Esophagus squamous epithelium (tissue), 5 donors: ENCODE measurements at regions not wholly inside any gene's neighbourhood (a gene's known extent, or its start where the extent isn't known, plus 50 kb on each side); places are given as distances from the start of the nearest gene placed in this dataset.

Experiments
- DNase-seq: peaks from one replicate; lab custom pipeline; 2025; lab: John Stamatoyannopoulos, UW
- H3K27ac ChIP-seq, 4 donors: fragments of 200-600 bp; sonication (generic); one replicate each; pipeline ENCODE4 v1.5.1; 2016 to 2019; ENCODE audit warnings: mild to moderate bottlenecking in 1 of 4
- H3K27me3 ChIP-seq, 4 donors: fragments of 200-600 bp; sonication (generic); 1 replicate in 3 of 4; 2 replicates in 1 of 4; pipeline versions ENCODE4 v1.5.1 to v1.6.0; 2017 to 2021; ENCODE audit warnings: antibody characterized with exemption in 1 of 4
- H3K36me3 ChIP-seq, 3 donors: fragments of 200-600 bp; sonication (generic); one replicate each; pipeline ENCODE4 v1.5.1; 2016 to 2019
- H3K4me1 ChIP-seq, 3 donors: fragments of 200-600 bp; sonication (generic); one replicate each; pipeline ENCODE4 v1.5.1; 2017 to 2019
- H3K4me3 ChIP-seq, 4 donors: fragments of 200-600 bp; sonication (generic); 1 replicate in 3 of 4; 2 replicates in 1 of 4; pipeline ENCODE4 v1.5.1; 2016 to 2019; ENCODE audit warnings: mild to moderate bottlenecking in 2 of 4, moderate library complexity in 1 of 4
- H3K9me3 ChIP-seq, 3 donors: fragments of 200-600 bp; sonication (generic); one replicate each; pipeline ENCODE4 v1.5.1; 2016 to 2019
- POLR2A ChIP-seq, 4 donors: fragments of 450-650 bp; IDR thresholded peaks; one replicate each; pipeline ENCODE4 v1.6.1; 2017; ENCODE audit warnings: antibody characterized with exemption in 4 of 4, mild to moderate bottlenecking in 4 of 4, moderate library complexity in 3 of 4
- WGBS, 2 donors: methylation state at CpG; one replicate each; pipeline ENCODE4 v1.1.5; 2018; 5-methylcytosine and 5-hydroxymethylcytosine counted together
- intact Hi-C: fragments of 100-400 bp; cut with DNase I; formaldehyde crosslinking; loops from one replicate; pipeline ENCODE4 v1.15.0; 2022
- TF ChIP-seq, protein P1 (sequence below), 6 experiments: fragments of 450-650 bp in 4 of 6; fragments of 200-600 bp in 2 of 6; sonication (generic) in 2 of 6; IDR thresholded peaks; one replicate each; pipeline ENCODE4 v1.5.1; 2016 to 2019; ENCODE audit warnings: antibody characterized with exemption in 6 of 6, mild to moderate bottlenecking in 4 of 6, moderate library complexity in 4 of 6
- donor health status: DM: yes; HTN: yes; CAD: no.

DNA sequence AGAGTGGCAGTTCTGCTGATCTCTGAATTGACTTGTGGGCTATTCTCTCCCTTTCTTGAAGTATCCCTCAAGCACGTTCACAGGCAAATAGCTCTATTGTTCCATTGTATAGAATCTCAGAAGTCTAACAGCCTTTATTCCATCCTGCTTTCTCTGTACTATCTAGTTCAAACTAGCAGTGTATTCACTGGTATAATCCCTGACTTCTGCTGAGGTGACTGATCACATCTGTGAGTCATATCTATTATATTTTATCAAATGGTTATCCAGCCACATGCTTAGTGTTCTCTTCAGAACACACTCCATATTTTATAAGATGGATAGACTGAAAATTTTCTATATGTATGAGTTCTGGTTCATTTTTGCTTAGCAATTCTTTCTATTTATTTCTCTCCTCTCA, 866.1 kb downstream of the C12orf50 start:
- 20 to 44% methylated on average over 1 of the region's 1 CpG for WGBS, 2 donors
- TF ChIP-seq POLR2A (IDR thresholded peaks at IDR 0.05): no peak
- TF ChIP-seq, protein P1, sequence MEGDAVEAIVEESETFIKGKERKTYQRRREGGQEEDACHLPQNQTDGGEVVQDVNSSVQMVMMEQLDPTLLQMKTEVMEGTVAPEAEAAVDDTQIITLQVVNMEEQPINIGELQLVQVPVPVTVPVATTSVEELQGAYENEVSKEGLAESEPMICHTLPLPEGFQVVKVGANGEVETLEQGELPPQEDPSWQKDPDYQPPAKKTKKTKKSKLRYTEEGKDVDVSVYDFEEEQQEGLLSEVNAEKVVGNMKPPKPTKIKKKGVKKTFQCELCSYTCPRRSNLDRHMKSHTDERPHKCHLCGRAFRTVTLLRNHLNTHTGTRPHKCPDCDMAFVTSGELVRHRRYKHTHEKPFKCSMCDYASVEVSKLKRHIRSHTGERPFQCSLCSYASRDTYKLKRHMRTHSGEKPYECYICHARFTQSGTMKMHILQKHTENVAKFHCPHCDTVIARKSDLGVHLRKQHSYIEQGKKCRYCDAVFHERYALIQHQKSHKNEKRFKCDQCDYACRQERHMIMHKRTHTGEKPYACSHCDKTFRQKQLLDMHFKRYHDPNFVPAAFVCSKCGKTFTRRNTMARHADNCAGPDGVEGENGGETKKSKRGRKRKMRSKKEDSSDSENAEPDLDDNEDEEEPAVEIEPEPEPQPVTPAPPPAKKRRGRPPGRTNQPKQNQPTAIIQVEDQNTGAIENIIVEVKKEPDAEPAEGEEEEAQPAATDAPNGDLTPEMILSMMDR (IDR thresholded peaks at IDR 0.05): no peak

DNA sequence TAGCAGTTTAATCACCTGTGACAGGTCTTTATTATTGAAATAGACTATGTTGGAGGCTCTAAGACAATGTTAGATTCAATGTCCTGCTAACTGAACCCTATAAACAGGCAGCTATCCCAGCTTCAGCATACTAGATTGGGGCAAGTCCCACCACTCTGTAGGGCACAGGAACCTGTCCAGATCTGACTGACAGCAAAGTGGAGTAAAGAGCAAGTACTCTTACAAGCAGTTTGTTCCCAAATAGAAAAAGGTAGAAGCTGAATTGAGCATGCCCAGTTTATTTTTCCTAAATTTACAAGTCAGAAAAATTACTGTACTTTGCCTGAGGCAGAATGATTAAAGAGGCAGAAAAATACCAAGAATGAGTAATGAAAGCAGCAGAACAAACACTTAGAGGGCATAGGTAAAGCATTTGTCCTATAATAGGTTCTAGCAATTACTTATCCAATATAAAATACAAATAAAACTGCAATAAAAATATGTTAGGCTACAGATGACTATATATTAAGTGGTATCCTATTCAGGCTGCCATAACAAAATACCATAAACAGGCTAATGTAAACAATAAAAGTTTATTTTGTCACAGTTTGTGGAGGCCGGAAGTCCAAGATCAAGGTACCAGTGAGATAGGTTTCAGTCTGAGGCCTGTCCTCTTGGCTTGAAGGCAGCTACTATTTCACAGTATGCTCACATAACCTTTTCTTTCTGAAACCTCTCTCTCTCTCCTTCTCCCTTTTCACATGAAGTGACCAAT, 868.2 kb downstream of the C12orf50 start:
- Histone ChIP-seq H3K4me3 (no peak overlapping the region), H3K36me3 (no peaks in the 10 kb centered on the region), H3K9me3 (peaks cover 0 to 8% (median 8%) of the 10 kb centered on the region in 3 donors), H3K4me1 (peaks cover 0 to 14% (median 0%) of the 10 kb centered on the region in 3 donors), H3K27me3 (no peaks in the 10 kb centered on the region), H3K27ac (no peak overlapping the region)
- TF ChIP-seq POLR2A (IDR thresholded peaks at IDR 0.05): no peak
- TF ChIP-seq, protein P1 (IDR thresholded peaks at IDR 0.05): no peak
- DNase-seq: no peak
- intact Hi-C loops: no loop called here
- WGBS, 2 donors: 67 to 84% methylated on average over 1 of the region's 1 CpG

More for the DNA sequence above, 866.1 kb downstream of the C12orf50 start:
- Histone ChIP-seq H3K27ac (no peak overlapping the region), H3K4me1 (peaks cover 0 to 14% (median 0%) of the 10 kb centered on the region in 3 donors), H3K4me3 (no peak overlapping the region), H3K27me3 (no peaks in the 10 kb centered on the region), H3K36me3 (no peaks in the 10 kb centered on the region), H3K9me3 (peaks cover 0 to 14% (median 9%) of the 10 kb centered on the region in 3 donors)
- no peak for DNase-seq
- intact Hi-C loops: no loop called here

DNA sequence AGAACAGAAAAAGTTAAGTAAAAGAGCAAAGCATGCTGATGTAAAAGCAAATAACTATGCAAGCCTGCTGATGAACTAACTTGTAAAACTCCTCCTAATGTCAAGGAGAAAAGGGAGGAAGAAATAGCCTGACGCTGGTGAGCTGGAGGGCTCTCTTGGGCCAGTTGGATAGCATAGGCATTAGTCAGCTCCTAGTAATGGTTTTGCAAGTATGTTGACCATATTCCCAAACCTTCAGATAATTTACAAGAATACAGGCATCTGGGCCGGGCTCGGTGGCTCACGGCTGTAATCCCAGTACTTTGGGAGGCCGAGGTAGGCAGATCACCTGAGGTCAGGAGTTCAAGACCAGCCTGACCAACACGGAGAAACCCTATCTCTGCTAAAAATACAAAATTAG, 871.4 kb downstream of the C12orf50 start:
- DNase-seq: no peak
- Histone ChIP-seq H3K9me3 (no peaks in the 10 kb centered on the region), H3K4me1 (peaks cover 0 to 12% (median 0%) of the 10 kb centered on the region in 3 donors), H3K27ac (no peak overlapping the region), H3K27me3 (no peaks in the 10 kb centered on the region), H3K36me3 (no peaks in the 10 kb centered on the region), H3K4me3 (no peak overlapping the region)
- intact Hi-C loops: no loop called here
- WGBS, 2 donors: 69 to 86% methylated on average over 5 to 6 of the region's 6 CpGs
- TF ChIP-seq, protein P1 (IDR thresholded peaks at IDR 0.05): no peak
- no peak for TF ChIP-seq POLR2A (IDR thresholded peaks at IDR 0.05)

DNA sequence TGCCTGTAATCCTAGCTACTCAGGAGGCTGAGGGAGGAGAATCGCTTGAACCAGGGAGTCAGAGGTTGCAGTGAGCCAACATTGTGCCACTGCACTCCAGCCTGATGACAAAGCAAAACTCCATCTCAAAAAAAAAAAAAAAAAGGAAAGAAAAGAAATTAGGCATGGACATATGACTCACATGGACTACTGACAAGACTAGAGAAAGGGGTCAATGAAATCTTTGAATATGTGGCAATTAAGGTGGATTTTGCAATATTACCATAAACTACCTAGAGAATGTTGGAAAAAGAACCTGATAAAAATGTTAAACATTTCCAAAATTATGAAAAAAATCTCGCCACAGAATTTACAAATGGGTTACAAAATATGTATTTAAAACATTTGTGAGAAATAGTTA, 873.6 kb downstream of the C12orf50 start:
- Histone ChIP-seq H3K27me3 (no peaks in the 10 kb centered on the region), H3K27ac (no peak overlapping the region), H3K4me3 (no peak overlapping the region), H3K36me3 (no peaks in the 10 kb centered on the region), H3K9me3 (no peaks in the 10 kb centered on the region), H3K4me1 (peaks cover 5 to 20% (median 11%) of the 10 kb centered on the region in 3 donors)
- no peak for DNase-seq
- intact Hi-C loops: no loop called here
- no peak for TF ChIP-seq POLR2A (IDR thresholded peaks at IDR 0.05)
- TF ChIP-seq, protein P1 (IDR thresholded peaks at IDR 0.05): no peak
- WGBS, 2 donors: 49 to 65% methylated on average over 2 of the region's 2 CpGs

DNA sequence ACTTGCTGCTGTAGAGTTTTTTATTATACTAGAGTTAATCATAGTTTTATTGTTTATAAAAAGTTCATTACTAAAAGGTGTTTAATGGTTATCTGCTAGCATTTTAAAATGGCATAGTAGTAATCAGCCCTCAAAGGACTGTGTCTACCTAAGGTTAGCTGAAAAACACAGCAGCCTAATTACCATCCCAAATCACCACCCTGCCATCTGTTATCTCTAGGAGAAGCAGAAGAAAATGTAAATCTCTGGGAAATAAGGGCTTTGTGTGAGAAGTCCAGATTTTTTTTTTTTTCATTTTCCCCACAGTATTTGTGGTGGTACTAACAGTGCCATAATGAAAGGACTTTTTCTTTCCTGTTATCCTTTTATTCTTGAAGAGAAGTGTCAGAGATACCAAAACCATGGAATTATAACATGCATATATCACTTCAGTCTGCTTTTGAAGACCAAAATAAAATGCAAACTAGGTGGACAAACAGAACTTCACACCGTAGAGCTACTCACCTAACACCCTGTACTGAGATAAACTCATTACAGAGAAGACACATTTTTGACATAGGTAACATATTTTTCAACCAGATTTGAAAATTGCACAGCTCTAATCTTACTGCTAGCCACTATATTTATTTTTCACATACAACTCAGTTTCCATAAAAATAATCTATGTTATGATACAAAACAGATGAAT, 876.2 kb downstream of the C12orf50 start:
- TF ChIP-seq, protein P1 (IDR thresholded peaks at IDR 0.05): no peak
- TF ChIP-seq POLR2A (IDR thresholded peaks at IDR 0.05): no peak
- peaks cover 5 to 19% (median 11%) of the 10 kb centered on the region in 3 donors for H3K4me1 ChIP-seq
- intact Hi-C loops: no loop called here
- no peak overlapping the region for H3K4me3 ChIP-seq
- WGBS, 2 donors: 62 to 77% methylated on average over 1 of the region's 1 CpG
- H3K27ac ChIP-seq: no peak overlapping the region
- H3K9me3 ChIP-seq: no peaks in the 10 kb centered on the region
- DNase-seq: no peak
- no peaks in the 10 kb centered on the region for H3K27me3 ChIP-seq
- no peaks in the 10 kb centered on the region for H3K36me3 ChIP-seq
